Uterus (tissue), 3 donors: ENCODE measurements at regions not wholly inside any gene's neighbourhood (a gene's known extent, or its start where the extent isn't known, plus 50 kb on each side); places are given as distances from the start of the nearest gene placed in this dataset.

ENCODE experiments used
- DNase-seq, 2 donors: peaks; one replicate each; pipeline ENCODE4 v3.0.0-alpha.2; 2019 to 2020
- H3K27ac ChIP-seq, 2 donors: fragments of 200-600 bp; sonication (generic); 1 replicate in 1 of 2; 2 replicates in 1 of 2; pipeline ENCODE4 v1.5.1; 2016 to 2018
- H3K27me3 ChIP-seq, 2 donors: fragments of 200-600 bp; sonication (generic); one replicate each; pipeline ENCODE4 v1.5.1; 2018 to 2019; ENCODE audit warnings: control low read depth in 1 of 2
- H3K36me3 ChIP-seq, 2 donors: fragments of 200-600 bp; sonication (generic); one replicate each; pipeline ENCODE4 v1.5.1; 2019; ENCODE audit warnings: control low read depth in 1 of 2
- H3K4me1 ChIP-seq, 2 donors: fragments of 200-600 bp; sonication (generic); one replicate each; pipeline ENCODE4 v1.5.1; 2018 to 2019; ENCODE audit warnings: control low read depth in 1 of 2
- H3K4me3 ChIP-seq, 2 donors: fragments of 200-600 bp; sonication (generic); 1 replicate in 1 of 2; 2 replicates in 1 of 2; pipeline ENCODE4 v1.5.1; 2018 to 2019; ENCODE audit warnings: mild to moderate bottlenecking in 1 of 2
- H3K9me3 ChIP-seq, 2 donors: fragments of 200-600 bp; sonication (generic); one replicate each; pipeline ENCODE4 v1.5.1; 2019; ENCODE audit warnings: control low read depth in 1 of 2
- CTCF ChIP-seq, 4 experiments: fragments of 200-600 bp in 2 of 4; fragments of 450-650 bp in 2 of 4; sonication (generic) in 2 of 4; IDR thresholded peaks; one replicate each; pipeline ENCODE4 v1.5.1; 2016 to 2019; ENCODE audit warnings: antibody characterized with exemption in 4 of 4, mild to moderate bottlenecking in 2 of 4, moderate library complexity in 1 of 4
- POLR2A ChIP-seq, 2 donors: fragments of 450-650 bp; IDR thresholded peaks; one replicate each; pipeline ENCODE4 v1.6.1; 2016; ENCODE audit warnings: antibody characterized with exemption in 2 of 2, mild to moderate bottlenecking in 1 of 2, moderate library complexity in 1 of 2
- intact Hi-C: fragments of 100-400 bp; cut with DNase I; formaldehyde crosslinking; loops from one replicate; pipeline ENCODE4 v1.15.1; 2023; ENCODE audit warnings: low total_unique reads
- donor health status: DM: yes; HTN: yes; CAD: no.

- H3K36me3 ChIP-seq, result no peaks in the 10 kb centered on the region
- no peaks in the 10 kb centered on the region for H3K9me3 ChIP-seq
- DNase-seq, result no peak
- peaks cover 0 to under 1% of the 10 kb centered on the region in 2 donors for H3K27me3 ChIP-seq
- H3K27ac ChIP-seq, result no peak overlapping the region
- no peaks in the 10 kb centered on the region for H3K4me1 ChIP-seq
- TF ChIP-seq CTCF (IDR thresholded peaks at IDR 0.05) (no peak), POLR2A (IDR thresholded peaks at IDR 0.05) (no peak)
- no peak overlapping the region for H3K4me3 ChIP-seq
- intact Hi-C loops, result no loop called here
Observed at GRCh38 chr6:125539892-125540291, 209.5 kb upstream of the HEY2 start.

- intact Hi-C loops, result no loop called here
- Histone ChIP-seq H3K36me3 (no peaks in the 10 kb centered on the region), H3K9me3 (no peaks in the 10 kb centered on the region), H3K27me3 (no peaks in the 10 kb centered on the region), H3K27ac (no peak overlapping the region), H3K4me1 (no peaks in the 10 kb centered on the region), H3K4me3 (no peak overlapping the region)
- DNase-seq, result no peak
- no peak for TF ChIP-seq CTCF (IDR thresholded peaks at IDR 0.05)
- no peak for TF ChIP-seq POLR2A (IDR thresholded peaks at IDR 0.05)
Observed at GRCh38 chr6:125544819-125545218, 204.6 kb upstream of the HEY2 start.

GRCh38 chr6:125546841-125547251, 202.6 kb upstream of the HEY2 start:
- TF ChIP-seq CTCF (IDR thresholded peaks at IDR 0.05) (no peak), POLR2A (IDR thresholded peaks at IDR 0.05) (no peak)
- H3K36me3 ChIP-seq, result no peaks in the 10 kb centered on the region
- no peaks in the 10 kb centered on the region for H3K4me1 ChIP-seq
- no peak overlapping the region for H3K27ac ChIP-seq
- no peaks in the 10 kb centered on the region for H3K27me3 ChIP-seq
- no peaks in the 10 kb centered on the region for H3K9me3 ChIP-seq
- no peak overlapping the region for H3K4me3 ChIP-seq
- no peak for DNase-seq
- intact Hi-C loops, result no loop called here

- Histone ChIP-seq H3K27ac (no peak overlapping the region), H3K27me3 (no peaks in the 10 kb centered on the region), H3K9me3 (no peaks in the 10 kb centered on the region), H3K4me3 (no peak overlapping the region), H3K36me3 (no peaks in the 10 kb centered on the region), H3K4me1 (no peaks in the 10 kb centered on the region)
- no peak for DNase-seq
- no peak for TF ChIP-seq CTCF (IDR thresholded peaks at IDR 0.05)
- intact Hi-C loops, result no loop called here
Observed at GRCh38 chr6:125547381-125547780, 202.1 kb upstream of the HEY2 start.

GRCh38 chr6:125549202-125549884, 200.1 kb upstream of the HEY2 start:
- H3K36me3 ChIP-seq, result no peaks in the 10 kb centered on the region
- no peaks in the 10 kb centered on the region for H3K27me3 ChIP-seq
- intact Hi-C loops, result no loop called here
- H3K4me3 ChIP-seq, result no peak overlapping the region
- H3K4me1 ChIP-seq, result no peaks in the 10 kb centered on the region
- no peak for TF ChIP-seq POLR2A (IDR thresholded peaks at IDR 0.05)
- no peak for TF ChIP-seq CTCF (IDR thresholded peaks at IDR 0.05)
- H3K9me3 ChIP-seq, result no peaks in the 10 kb centered on the region
- no peak overlapping the region for H3K27ac ChIP-seq
- no peak for DNase-seq
